ENCODE measurements at regions not wholly inside any gene's neighbourhood (a gene's known extent, or its start where the extent isn't known, plus 50 kb on each side); places are given as distances from the start of the nearest gene placed in this dataset.

DNA sequence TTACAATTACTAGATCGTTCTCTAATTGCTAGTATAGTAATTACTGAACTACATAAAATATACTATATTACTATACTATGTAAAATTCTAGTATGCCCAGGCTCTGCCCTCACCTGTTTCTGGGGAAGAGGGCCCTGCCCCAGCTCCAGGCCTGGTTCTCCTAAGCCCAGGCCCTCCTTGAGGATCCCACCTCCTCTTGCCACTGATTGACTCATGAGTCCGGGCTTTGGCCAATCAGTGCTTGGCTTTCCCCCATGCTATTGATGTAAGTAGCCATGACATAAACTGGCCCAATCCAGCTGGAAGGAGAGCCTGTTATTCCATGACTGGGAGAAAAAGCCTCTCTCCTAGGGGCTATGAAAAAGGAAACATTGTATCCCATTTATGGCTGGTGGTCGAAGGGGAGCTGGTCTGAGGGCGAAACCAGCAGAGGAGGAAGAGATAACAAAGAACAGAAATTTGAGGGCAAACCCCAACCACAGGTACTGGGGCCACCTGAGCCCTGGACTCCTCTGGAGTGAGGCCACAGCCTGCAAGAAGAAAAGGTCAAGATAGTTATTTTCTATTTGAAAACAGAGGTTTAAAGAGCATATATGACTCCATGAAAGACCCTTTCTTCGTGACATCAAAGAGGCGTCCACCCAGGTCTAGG is 129.3 kb upstream of the CD93 start:
- TF ChIP-seq CTCF (IDR thresholded peaks at IDR 0.05) (no peak), POLR2A (IDR thresholded peaks at IDR 0.05) (no peak), EP300 (IDR thresholded peaks at IDR 0.05; ENCODE audit: low read depth) (no peak), POLR2AphosphoS5 (IDR thresholded peaks at IDR 0.05) (no peak)

Data from transverse colon (tissue), 4 donors.